ENCODE measurements at regions not wholly inside any gene's neighbourhood (a gene's known extent, or its start where the extent isn't known, plus 50 kb on each side); places are given as distances from the start of the nearest gene placed in this dataset.

- H3K27ac ChIP-seq = peak overlapping the region; percentile 93
- H3K9me3 ChIP-seq (ENCODE audit: insufficient read depth, low read depth) = no peaks in the 10 kb centered on the region
- peak overlapping the region; percentile 66 for H3K4me2 ChIP-seq
- H2AFZ ChIP-seq = peak overlapping the region; percentile 72; the same call in 1 of the 2 replicates
- H4K20me1 ChIP-seq (ENCODE audit: insufficient read depth) = no peaks in the 10 kb centered on the region
- TF ChIP-seq, protein P1, sequence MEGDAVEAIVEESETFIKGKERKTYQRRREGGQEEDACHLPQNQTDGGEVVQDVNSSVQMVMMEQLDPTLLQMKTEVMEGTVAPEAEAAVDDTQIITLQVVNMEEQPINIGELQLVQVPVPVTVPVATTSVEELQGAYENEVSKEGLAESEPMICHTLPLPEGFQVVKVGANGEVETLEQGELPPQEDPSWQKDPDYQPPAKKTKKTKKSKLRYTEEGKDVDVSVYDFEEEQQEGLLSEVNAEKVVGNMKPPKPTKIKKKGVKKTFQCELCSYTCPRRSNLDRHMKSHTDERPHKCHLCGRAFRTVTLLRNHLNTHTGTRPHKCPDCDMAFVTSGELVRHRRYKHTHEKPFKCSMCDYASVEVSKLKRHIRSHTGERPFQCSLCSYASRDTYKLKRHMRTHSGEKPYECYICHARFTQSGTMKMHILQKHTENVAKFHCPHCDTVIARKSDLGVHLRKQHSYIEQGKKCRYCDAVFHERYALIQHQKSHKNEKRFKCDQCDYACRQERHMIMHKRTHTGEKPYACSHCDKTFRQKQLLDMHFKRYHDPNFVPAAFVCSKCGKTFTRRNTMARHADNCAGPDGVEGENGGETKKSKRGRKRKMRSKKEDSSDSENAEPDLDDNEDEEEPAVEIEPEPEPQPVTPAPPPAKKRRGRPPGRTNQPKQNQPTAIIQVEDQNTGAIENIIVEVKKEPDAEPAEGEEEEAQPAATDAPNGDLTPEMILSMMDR (conservative IDR thresholded peaks at IDR 0.05) = no peak
- no peak for TF ChIP-seq EZH2 (IDR thresholded peaks at IDR 0.05; ENCODE audit: low read depth)
- H3K79me2 ChIP-seq (ENCODE audit: low read depth) = no peaks in the 10 kb centered on the region
- H3K36me3 ChIP-seq (ENCODE audit: low read depth) = no peaks in the 10 kb centered on the region
- H3K9me2 ChIP-seq (ENCODE audit: insufficient read depth) = no peaks in the 10 kb centered on the region
- intact Hi-C loops (cut with micrococcal nuclease; ENCODE audit: unreplicated experiment) = loop anchor here (1.0 to 10.0 kb wide), 10 partner anchors 102 to 1150 kb away; no protein-coding TSS in a partner anchor
- DNase-seq = peak; percentile 87 to 97
- peaks cover 18% of the 10 kb centered on the region; the same call in 1 of the 2 replicates for H3F3A ChIP-seq (ENCODE audit: insufficient read depth, low read depth)
- CTCF ChIA-PET = interaction anchor here (1.0 to 1.5 kb wide), 2 partner anchors 10 to 360 kb away, joined by 4 to 5 read pairs; no protein-coding TSS in a partner anchor
- peaks cover 23% of the 10 kb centered on the region for H3K4me1 ChIP-seq (replicated peaks; ENCODE audit: insufficient read depth)
- H3K4me3 ChIP-seq = peak overlapping the region; percentile 16; the same call in 1 of the 2 replicates
- H3K27me3 ChIP-seq (ENCODE audit: insufficient read depth, low read depth) = no peaks in the 10 kb centered on the region
- POLR2A ChIA-PET (ENCODE audit: unreplicated experiment) = interaction anchor here (0.6 to 1.1 kb wide), 9 partner anchors 10 to 1299 kb away, joined by 3 to 13 read pairs (median 3); no protein-coding TSS in a partner anchor
- no TSS peak for BruUV-seq (replicated peaks)
Measured at GRCh38 chr10:4344492-4344994, 481.5 kb upstream of the AKR1E2 start.

DNA sequence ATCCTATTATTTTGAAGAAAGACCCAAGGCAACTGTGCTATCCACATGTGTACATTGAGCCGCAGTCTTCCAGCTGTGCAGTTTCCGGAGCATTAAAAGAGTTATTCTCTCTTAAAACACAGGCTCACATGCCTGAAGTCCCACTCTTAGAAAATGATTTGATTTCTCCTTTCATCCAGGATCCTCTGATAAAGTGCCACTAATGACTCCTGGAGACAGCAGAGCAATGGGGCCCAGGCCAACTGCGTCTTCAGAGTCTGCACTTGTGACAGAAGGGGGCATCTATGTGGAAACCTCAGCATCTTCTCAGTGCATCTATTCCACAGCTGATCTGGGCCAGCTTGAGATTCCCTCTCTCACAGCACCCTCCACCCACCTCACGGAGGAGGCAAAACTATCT, 482.1 kb upstream of the AKR1E2 start:
- TSS peak; percentile 69 for BruUV-seq (replicated peaks)
- Histone ChIP-seq H3K79me2 (ENCODE audit: low read depth) (no peaks in the 10 kb centered on the region), H3K27me3 (ENCODE audit: insufficient read depth, low read depth) (no peaks in the 10 kb centered on the region), H3K9me3 (ENCODE audit: insufficient read depth, low read depth) (no peaks in the 10 kb centered on the region), H3F3A (ENCODE audit: insufficient read depth, low read depth) (peaks cover 18% of the 10 kb centered on the region; the same call in 1 of the 2 replicates), H3K4me3 (no peak overlapping the region; the same call in 1 of the 2 replicates), H3K36me3 (ENCODE audit: low read depth) (no peaks in the 10 kb centered on the region), H3K4me2 (peak overlapping the region; percentile 66), H4K20me1 (ENCODE audit: insufficient read depth) (no peaks in the 10 kb centered on the region), H2AFZ (peak overlapping the region; percentile 72; the same call in 1 of the 2 replicates), H3K4me1 (replicated peaks; ENCODE audit: insufficient read depth) (peaks cover 23% of the 10 kb centered on the region), H3K27ac (peak overlapping the region; percentile 93), H3K9me2 (ENCODE audit: insufficient read depth) (no peaks in the 10 kb centered on the region)
- TF ChIP-seq, protein P1 (conservative IDR thresholded peaks at IDR 0.05) = no peak
- TF ChIP-seq EZH2 (IDR thresholded peaks at IDR 0.05; ENCODE audit: low read depth) = no peak
- DNase-seq = no peak
- CTCF ChIA-PET = interaction anchor here (1.0 to 1.5 kb wide), 2 partner anchors 11 to 361 kb away, joined by 4 to 5 read pairs; no protein-coding TSS in a partner anchor
- intact Hi-C loops (cut with micrococcal nuclease; ENCODE audit: unreplicated experiment) = loop anchor here (1.0 to 10.0 kb wide), 10 partner anchors 102 to 1149 kb away; no protein-coding TSS in a partner anchor
- POLR2A ChIA-PET (ENCODE audit: unreplicated experiment) = interaction anchor here (0.6 to 1.1 kb wide), 7 partner anchors 10 to 1146 kb away, joined by 3 to 13 read pairs (median 8); no protein-coding TSS in a partner anchor

- no peaks in the 10 kb centered on the region for H3K79me2 ChIP-seq (ENCODE audit: low read depth)
Measured at GRCh38 chr10:4343091-4343490, 482.9 kb upstream of the AKR1E2 start.

More at GRCh38 chr10:4343091-4343490, 482.9 kb upstream of the AKR1E2 start:
- Histone ChIP-seq H2AFZ (no peak overlapping the region), H3K27me3 (ENCODE audit: insufficient read depth, low read depth) (no peaks in the 10 kb centered on the region), H3K36me3 (ENCODE audit: low read depth) (no peaks in the 10 kb centered on the region), H3K9me3 (ENCODE audit: insufficient read depth, low read depth) (no peaks in the 10 kb centered on the region), H3F3A (ENCODE audit: insufficient read depth, low read depth) (peaks cover 18% of the 10 kb centered on the region; the same call in 1 of the 2 replicates), H3K9me2 (ENCODE audit: insufficient read depth) (no peaks in the 10 kb centered on the region), H3K27ac (peak overlapping the region; percentile 93; the same call in 1 of the 2 replicates), H3K4me2 (no peak overlapping the region), H3K4me1 (replicated peaks; ENCODE audit: insufficient read depth) (peaks cover 23% of the 10 kb centered on the region), H4K20me1 (ENCODE audit: insufficient read depth) (no peaks in the 10 kb centered on the region), H3K4me3 (no peak overlapping the region)
- BruUV-seq (replicated peaks) = no TSS peak
- ChIA-PET CTCF (no interaction called here), POLR2A (ENCODE audit: unreplicated experiment) (interaction anchor here (0.6 kb wide), 2 partner anchors 445 to 560 kb away, joined by 3 to 4 read pairs; no protein-coding TSS in a partner anchor)
- DNase-seq = no peak
- intact Hi-C loops (cut with micrococcal nuclease; ENCODE audit: unreplicated experiment) = loop anchor here (5.0 to 10.0 kb wide), 7 partner anchors 101 to 1148 kb away; no protein-coding TSS in a partner anchor
- TF ChIP-seq, protein P1 (conservative IDR thresholded peaks at IDR 0.05) = no peak
- TF ChIP-seq EZH2 (IDR thresholded peaks at IDR 0.05; ENCODE audit: low read depth) = no peak
